Parathyroid adenoma (tissue), 2 donors: ENCODE measurements at regions not wholly inside any gene's neighbourhood (a gene's known extent, or its start where the extent isn't known, plus 50 kb on each side); places are given as distances from the start of the nearest gene placed in this dataset.

ENCODE experiments used
- H2AFZ ChIP-seq: fragments of 300-600 bp; sonication (generic); one replicate; pipeline ENCODE4 v1.7.0; 2017; ENCODE audit warnings: antibody characterized with exemption, mild to moderate bottlenecking
- H3K27ac ChIP-seq: fragments of 300-600 bp; sonication (generic); one replicate; pipeline ENCODE4 v1.7.0; 2017
- H3K27me3 ChIP-seq: fragments of 300-600 bp; sonication (generic); one replicate; pipeline ENCODE4 v1.7.0; 2017; ENCODE audit warnings: low read length; ENCODE audit not compliant: control insufficient read depth, insufficient read depth
- H3K36me3 ChIP-seq: fragments of 300-600 bp; sonication (generic); one replicate; pipeline ENCODE4 v1.7.0; 2017; ENCODE audit warnings: low read length; ENCODE audit not compliant: control insufficient read depth, insufficient read depth
- H3K4me1 ChIP-seq: fragments of 300-600 bp; sonication (generic); one replicate; pipeline ENCODE4 v1.7.0; 2017; ENCODE audit warnings: control low read depth
- H3K4me2 ChIP-seq: fragments of 300-600 bp; sonication (generic); one replicate; pipeline ENCODE4 v1.7.0; 2017; ENCODE audit warnings: low read length
- H3K4me3 ChIP-seq: fragments of 300-600 bp; sonication (generic); one replicate; pipeline ENCODE4 v1.7.0; 2017; ENCODE audit warnings: low read depth, low read length
- H3K79me2 ChIP-seq: fragments of 300-600 bp; sonication (generic); one replicate; pipeline ENCODE4 v1.7.0; 2017; ENCODE audit warnings: control low read depth
- H3K9ac ChIP-seq: fragments of 300-600 bp; sonication (generic); one replicate; pipeline ENCODE4 v1.7.0; 2017; ENCODE audit warnings: mild to moderate bottlenecking
- H3K9me3 ChIP-seq: fragments of 300-600 bp; sonication (generic); one replicate; pipeline ENCODE4 v1.7.0; 2017; ENCODE audit warnings: low read length; ENCODE audit not compliant: control insufficient read depth
- CTCF ChIP-seq: fragments of 300-600 bp; sonication (generic); IDR thresholded peaks from one replicate; pipeline ENCODE4 v1.7.0; 2017; ENCODE audit warnings: antibody characterized with exemption, mild to moderate bottlenecking
- donor health status: primary hyperparathyroidism.

- Histone ChIP-seq H3K9me3 (no peaks in the 10 kb centered on the region), H3K36me3 (no peaks in the 10 kb centered on the region), H3K27ac (no peak overlapping the region), H3K4me3 (no peak overlapping the region), H3K9ac (no peak overlapping the region), H2AFZ (no peak overlapping the region), H3K4me2 (no peak overlapping the region), H3K27me3 (no peaks in the 10 kb centered on the region), H3K4me1 (no peaks in the 10 kb centered on the region), H3K79me2 (no peaks in the 10 kb centered on the region)
- no peak for TF ChIP-seq CTCF
These were observed 61.1 kb upstream of the CCN6 start for GRCh38 chr6:111992851-111993250.

- no peaks in the 10 kb centered on the region for H3K9me3 ChIP-seq
- H2AFZ ChIP-seq = no peak overlapping the region
- no peak overlapping the region for H3K4me2 ChIP-seq
- TF ChIP-seq CTCF = no peak
- H3K9ac ChIP-seq = no peak overlapping the region
- H3K79me2 ChIP-seq = no peaks in the 10 kb centered on the region
- no peak overlapping the region for H3K27ac ChIP-seq
- H3K36me3 ChIP-seq = no peaks in the 10 kb centered on the region
- no peaks in the 10 kb centered on the region for H3K4me1 ChIP-seq
- H3K4me3 ChIP-seq = no peak overlapping the region
- no peaks in the 10 kb centered on the region for H3K27me3 ChIP-seq
These were observed 60.6 kb upstream of the CCN6 start for GRCh38 chr6:111993342-111993741.

GRCh38 chr6:111994791-111995190, 59.1 kb upstream of the CCN6 start:
- no peak overlapping the region for H2AFZ ChIP-seq
- H3K27me3 ChIP-seq = no peaks in the 10 kb centered on the region
- no peak for TF ChIP-seq CTCF
- H3K27ac ChIP-seq = no peak overlapping the region
- no peak overlapping the region for H3K4me3 ChIP-seq
- no peak overlapping the region for H3K9ac ChIP-seq
- no peaks in the 10 kb centered on the region for H3K4me1 ChIP-seq
- no peak overlapping the region for H3K4me2 ChIP-seq
- no peaks in the 10 kb centered on the region for H3K36me3 ChIP-seq
- no peaks in the 10 kb centered on the region for H3K79me2 ChIP-seq
- no peaks in the 10 kb centered on the region for H3K9me3 ChIP-seq

- no peaks in the 10 kb centered on the region for H3K27me3 ChIP-seq
- H3K27ac ChIP-seq = no peak overlapping the region
- no peaks in the 10 kb centered on the region for H3K9me3 ChIP-seq
- H2AFZ ChIP-seq = no peak overlapping the region
- no peak for TF ChIP-seq CTCF
- no peaks in the 10 kb centered on the region for H3K79me2 ChIP-seq
- H3K4me1 ChIP-seq = no peaks in the 10 kb centered on the region
- no peaks in the 10 kb centered on the region for H3K36me3 ChIP-seq
- H3K4me3 ChIP-seq = no peak overlapping the region
- no peak overlapping the region for H3K4me2 ChIP-seq
- no peak overlapping the region for H3K9ac ChIP-seq
These were observed 58.5 kb upstream of the CCN6 start for GRCh38 chr6:111995404-111995803.

- TF ChIP-seq CTCF = no peak
- Histone ChIP-seq H2AFZ (no peak overlapping the region), H3K4me1 (no peaks in the 10 kb centered on the region), H3K36me3 (no peaks in the 10 kb centered on the region), H3K4me2 (no peak overlapping the region), H3K79me2 (no peaks in the 10 kb centered on the region), H3K9ac (no peak overlapping the region), H3K9me3 (no peaks in the 10 kb centered on the region), H3K27me3 (no peaks in the 10 kb centered on the region), H3K27ac (no peak overlapping the region), H3K4me3 (no peak overlapping the region)
These were observed 57.6 kb upstream of the CCN6 start for GRCh38 chr6:111996144-111996865.
